NOMO-1 treated with DMSO at 0.1 percent for 48 hours (cell line): ENCODE measurements at regions not wholly inside any gene's neighbourhood (a gene's known extent, or its start where the extent isn't known, plus 50 kb on each side); places are given as distances from the start of the nearest gene placed in this dataset.

Source experiments
- DNase-seq: peaks from one replicate; lab custom pipeline; 2025; ENCODE audit not compliant: unreplicated experiment; lab: John Stamatoyannopoulos, UW

DNA sequence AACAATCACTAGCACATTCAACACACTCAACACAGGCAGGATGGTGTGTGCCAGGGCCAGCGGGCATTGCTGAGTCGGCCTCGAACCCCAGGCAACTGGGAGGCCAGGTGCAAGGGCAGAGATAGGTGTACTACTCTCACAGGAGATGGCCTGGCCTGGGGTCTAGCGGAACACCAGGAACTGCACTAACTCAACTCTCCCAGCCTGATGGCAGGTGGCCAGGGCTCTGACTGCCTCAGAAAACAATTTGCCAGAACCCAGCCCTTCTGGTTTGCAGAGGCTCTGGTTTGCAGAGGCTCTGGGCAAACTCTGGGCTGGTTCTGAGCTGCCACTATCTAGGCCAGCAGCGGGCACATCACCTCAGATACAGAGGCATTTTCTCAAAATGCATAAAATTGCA, 229.2 kb upstream of the CHRNA7 start:
- no peak for DNase-seq

DNA sequence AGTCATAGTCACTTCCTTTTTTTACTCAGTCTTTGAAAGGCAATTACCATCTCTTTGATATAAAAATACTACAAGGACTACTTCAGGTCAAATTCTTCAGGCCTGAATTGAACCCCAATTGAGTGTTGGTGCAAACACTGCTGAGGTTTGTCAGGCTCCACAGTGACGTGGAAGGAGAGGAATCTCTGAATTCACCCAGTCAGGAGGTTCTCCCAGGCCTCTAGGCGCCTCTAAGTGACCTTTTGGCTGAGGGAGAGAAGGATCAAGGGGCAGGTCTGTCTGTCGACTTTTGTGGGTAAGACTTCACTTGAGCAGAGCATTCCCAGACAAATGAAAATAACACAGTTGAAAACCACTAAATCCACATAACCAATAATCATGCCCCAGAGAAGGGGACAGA, 227.6 kb upstream of the CHRNA7 start:
- no peak for DNase-seq

DNA sequence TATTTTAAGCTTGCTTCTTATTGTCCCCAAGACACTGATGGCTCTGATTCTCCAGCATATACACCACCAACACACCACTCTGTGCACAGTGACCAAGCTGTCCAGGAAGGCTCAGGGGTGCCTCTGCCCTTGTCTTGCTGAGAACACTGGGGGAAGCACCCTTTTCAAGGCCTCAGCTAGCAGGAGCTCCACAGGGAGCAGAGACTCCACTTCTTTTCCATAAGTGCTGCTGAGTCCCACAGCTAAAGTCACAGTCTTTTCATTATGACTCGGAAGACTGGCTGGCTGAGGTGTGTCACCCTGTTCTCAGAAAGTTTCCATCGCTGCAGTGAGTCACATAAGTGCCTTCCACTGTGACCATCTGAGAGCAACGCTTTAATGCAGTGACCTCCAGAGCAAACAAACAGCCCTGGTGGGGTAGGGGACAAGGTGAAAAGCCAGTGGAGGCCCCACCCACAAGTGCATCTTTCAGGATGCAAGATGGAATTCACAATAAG, 226.9 kb upstream of the CHRNA7 start:
- no peak for DNase-seq

DNA sequence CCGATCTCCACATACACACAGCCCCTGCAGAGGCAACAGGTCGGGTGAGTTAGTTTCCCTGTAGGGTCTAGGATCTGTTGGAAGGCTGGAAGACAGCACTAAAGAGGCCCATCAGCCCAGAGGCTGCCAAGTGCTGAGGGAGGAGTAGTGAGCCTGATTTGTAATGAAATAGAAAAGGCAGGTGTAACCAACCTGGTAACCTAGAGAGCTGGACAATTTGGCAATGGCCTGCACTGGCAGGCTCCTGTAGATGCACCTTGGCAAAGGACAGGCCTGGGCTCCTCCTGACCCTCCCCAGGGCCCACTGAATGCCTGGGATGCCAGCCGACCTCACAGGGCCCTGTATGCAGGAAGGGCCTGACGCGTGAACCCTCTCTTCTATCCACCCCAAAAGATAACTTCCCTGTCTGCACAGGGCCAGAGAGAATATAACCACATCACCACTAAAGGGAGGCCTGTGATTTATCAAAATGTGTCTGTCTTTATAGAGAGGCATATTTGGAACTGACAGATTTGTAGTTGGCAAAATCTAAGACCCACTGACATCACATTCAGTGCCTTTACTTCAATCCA, 225.1 kb upstream of the CHRNA7 start:
- no peak for DNase-seq

- no peak for DNase-seq
These were observed 224.2 kb upstream of the CHRNA7 start for GRCh38 chr15:31806106-31806505.

DNA sequence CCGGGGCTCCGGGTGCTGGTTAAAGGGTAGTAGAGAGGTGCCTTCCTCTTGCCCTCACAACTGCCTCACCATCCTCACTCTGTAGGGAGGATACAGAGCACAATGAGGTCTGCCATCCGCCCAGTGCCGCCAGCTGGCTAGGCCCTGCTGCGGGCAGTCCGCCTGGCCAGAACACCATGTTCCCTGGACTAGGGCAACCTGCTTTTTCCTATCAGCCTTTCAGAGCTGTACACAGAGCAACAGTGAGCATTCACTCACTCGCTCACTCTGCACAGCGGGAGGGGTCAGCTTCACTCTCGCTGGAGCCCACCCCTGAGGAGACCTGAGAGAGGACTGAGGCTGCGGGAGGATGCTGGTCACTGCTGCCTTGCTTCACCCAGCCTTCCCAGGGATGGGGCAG, 218.7 kb upstream of the CHRNA7 start:
- DNase-seq = no peak

GRCh38 chr15:31814082-31814481, 216.2 kb upstream of the CHRNA7 start:
- no peak for DNase-seq

GRCh38 chr15:31815411-31816155, 214.7 kb upstream of the CHRNA7 start:
- no peak for DNase-seq

GRCh38 chr15:31822463-31822862, 207.9 kb upstream of the CHRNA7 start:
- no peak for DNase-seq

DNA sequence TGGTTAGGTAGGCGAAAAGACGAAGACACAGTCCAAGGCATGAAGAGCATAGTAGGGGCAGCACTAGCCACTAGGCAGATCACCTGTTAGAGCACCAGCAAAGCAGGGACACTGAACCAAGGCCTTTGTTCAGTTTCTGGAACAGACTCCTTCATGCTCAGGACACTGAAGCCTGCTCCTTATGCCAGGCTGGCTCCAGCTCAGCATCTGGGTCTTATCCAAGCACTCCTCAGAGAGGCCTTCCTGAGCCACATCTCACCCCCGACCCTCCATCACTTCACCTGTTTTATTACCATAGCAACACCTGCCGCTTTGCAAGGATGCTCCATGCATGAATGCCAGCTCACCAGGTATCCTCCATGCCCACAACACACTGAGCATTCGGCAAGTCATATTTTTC, 206.3 kb upstream of the CHRNA7 start:
- DNase-seq = no peak

- no peak for DNase-seq
These were observed 201.7 kb upstream of the CHRNA7 start for GRCh38 chr15:31828594-31828993.

- no peak for DNase-seq
These were observed 199.7 kb upstream of the CHRNA7 start for GRCh38 chr15:31830591-31830990.

GRCh38 chr15:31831596-31831995, 198.7 kb upstream of the CHRNA7 start:
- no peak for DNase-seq

- DNase-seq = no peak
These were observed 195.7 kb upstream of the CHRNA7 start for GRCh38 chr15:31834654-31835053.

GRCh38 chr15:31839388-31839787, 190.9 kb upstream of the CHRNA7 start:
- no peak for DNase-seq

GRCh38 chr15:31840849-31841476, 189.4 kb upstream of the CHRNA7 start:
- no peak for DNase-seq

DNA sequence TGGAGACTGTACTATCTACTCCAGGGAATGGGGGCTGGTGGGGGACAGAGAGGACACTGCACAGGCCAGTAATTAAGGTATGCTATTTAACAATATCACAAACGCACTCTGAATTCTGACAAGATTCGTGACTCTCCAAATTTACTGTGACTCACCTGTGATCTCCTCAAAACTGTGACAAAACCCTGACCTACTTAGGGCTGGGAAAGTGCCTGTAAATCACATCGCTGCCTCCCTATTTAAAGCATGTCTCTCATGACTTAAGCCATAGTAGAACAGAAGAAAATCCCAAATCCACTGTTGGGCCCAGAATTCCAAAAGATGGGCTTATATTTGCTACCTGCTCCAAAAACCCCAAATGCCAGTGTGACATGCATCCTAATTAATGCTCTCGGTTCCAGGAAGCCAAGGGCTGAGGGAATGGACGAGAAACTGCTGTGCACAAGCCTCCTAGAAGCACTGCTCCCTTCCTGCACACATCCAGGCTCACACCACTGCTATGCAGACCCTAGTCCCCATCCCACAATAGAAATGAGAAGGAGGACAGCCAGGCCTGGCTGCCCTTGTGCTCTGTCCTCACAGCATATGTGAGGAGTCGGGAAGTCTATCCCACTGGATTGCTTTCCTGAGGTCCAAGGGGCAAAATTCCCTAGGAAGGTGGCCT, 187.7 kb upstream of the CHRNA7 start:
- no peak for DNase-seq

GRCh38 chr15:31843426-31844055, 186.8 kb upstream of the CHRNA7 start:
- DNase-seq = no peak

GRCh38 chr15:31845791-31846190, 184.5 kb upstream of the CHRNA7 start:
- no peak for DNase-seq

DNA sequence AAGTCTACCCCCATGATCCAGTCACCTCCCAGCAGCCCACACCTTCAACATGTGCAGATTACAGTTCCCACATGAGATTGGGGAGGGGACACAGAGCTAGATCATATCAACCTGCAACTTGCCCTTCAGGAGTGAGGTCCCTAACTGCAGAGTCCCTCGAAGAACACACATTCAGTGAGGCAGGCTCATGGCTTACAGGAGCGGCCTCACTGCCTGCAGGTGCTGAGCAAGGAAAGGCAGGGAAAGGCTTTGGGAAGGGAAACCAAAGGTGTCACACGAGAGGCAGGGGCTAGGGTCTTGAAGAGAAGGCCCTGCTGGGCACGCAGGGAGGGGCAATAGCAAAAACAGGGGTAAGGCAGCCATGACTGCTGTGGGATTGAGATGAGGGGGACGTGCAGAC, 182.4 kb upstream of the CHRNA7 start:
- no peak for DNase-seq

DNA sequence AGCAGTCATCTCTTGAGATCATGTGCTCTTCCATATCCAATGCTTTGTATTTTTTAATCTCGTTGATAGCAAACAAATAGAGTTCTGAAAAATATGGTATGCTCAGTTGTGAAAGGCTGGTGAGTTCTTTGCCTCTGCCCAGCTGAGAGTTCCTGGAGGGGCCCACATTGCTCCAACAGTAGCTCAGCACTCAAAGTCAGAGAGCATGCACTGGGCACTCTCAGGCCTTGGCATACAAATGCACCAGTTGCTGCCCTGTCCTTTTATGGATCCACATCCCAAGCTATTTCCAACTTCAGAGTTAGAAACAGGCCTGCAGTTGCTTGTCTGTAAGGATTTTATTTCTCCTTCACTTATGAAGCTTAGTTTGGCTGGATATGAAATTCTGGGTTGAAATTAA, 181.7 kb upstream of the CHRNA7 start:
- no peak for DNase-seq
